Hematopoietic multipotent progenitor cell treated with erythropoietin and hydrocortisone succinate and interleukin-3 and kit ligand, for 4 days (in vitro differentiated cells): ENCODE measurements at regions not wholly inside any gene's neighbourhood (a gene's known extent, or its start where the extent isn't known, plus 50 kb on each side); places are given as distances from the start of the nearest gene placed in this dataset.
"Not testable (repeated sequence)": the region's sequence is repeated elsewhere in the genome, so short reads cannot be mapped to it uniquely, and the experiment has no call there.

Source experiments
- DNase-seq: peaks from one replicate; pipeline ENCODE4 v3.0.0-alpha.2; 2015

GRCh38 chr10:15427843-15428414 is 56.8 kb upstream of the FAM171A1 start:
- peak; percentile 76 for DNase-seq

DNA sequence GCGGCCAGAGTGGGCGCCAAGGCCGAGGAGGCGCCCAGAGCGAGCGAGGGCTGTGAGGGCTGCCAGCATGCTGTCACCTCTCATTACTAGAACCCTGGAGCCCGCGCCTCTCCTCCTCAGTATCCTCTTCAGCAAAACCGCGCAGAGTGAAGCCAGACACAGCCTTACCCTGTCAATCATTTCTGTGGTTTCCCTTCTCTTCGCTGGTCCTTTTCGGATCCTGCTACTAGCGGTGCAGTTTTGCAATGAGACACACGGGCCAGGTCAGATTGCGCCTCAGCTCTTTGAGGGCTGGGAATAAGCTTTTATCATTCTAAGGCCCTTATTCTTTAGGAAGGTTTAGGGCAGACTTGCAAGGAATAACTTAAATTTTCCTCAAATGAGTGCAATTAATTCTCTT is 55.5 kb upstream of the FAM171A1 start:
- no peak for DNase-seq

DNA sequence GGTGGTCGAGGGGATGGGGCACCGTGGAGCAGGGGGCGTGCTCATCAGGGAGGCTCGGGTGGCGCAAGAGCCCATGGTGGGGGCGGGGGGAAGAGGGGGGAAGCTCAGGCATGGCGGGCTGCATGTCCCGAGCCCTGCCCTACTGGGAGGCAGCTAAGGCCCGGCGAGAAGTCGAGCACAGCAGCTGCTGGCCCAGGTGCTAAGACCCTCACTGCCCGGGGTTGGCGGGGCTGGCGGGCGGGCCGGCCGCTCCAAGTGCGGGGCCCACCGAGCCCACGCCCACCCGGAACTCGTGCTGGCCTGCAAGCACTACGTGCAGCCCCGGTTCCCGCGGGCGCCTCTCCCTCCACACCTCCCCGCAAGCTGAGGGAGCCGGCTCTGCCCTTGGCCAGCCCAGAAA is 55.0 kb upstream of the FAM171A1 start:
- DNase-seq, result no peak

GRCh38 chr10:15421875-15422274 is 50.8 kb upstream of the FAM171A1 start:
- not testable (repeated sequence) for DNase-seq
